Medulla oblongata (tissue), 1 donor: ENCODE measurements at regions not wholly inside any gene's neighbourhood (a gene's known extent, or its start where the extent isn't known, plus 50 kb on each side); places are given as distances from the start of the nearest gene placed in this dataset.

Experiments used
- DNase-seq: peaks from one replicate; pipeline ENCODE4 v3.0.0-alpha.2; 2015; ENCODE audit errors: extremely low spot score

DNA sequence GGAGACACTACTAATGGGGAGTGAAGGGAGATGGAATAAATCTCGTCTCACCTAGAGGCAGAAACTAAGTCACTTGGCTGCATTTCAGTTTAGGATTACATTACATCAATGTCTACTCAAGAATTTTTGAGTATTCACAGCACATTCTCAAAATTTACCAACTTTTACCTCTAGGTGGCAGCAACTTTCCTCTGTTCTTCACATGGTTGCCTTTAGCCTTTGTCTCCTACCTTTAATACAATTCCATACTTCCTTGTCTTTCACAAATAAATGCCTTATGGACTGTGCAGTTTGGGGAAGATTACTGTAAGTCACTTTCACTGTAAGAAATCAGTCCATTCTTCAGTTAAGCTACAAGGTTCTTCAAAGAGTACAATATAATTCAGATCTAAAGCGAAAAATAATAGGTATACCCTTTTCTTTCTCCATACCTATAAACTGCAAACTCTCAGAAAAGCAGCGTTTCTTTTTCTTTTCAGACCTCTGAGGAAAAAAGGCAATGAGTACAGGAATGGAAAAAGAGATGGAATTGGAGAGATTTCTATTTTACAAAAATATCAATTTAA, 379.4 kb downstream of the KLF12 start:
- peak; percentile 88 for DNase-seq

GRCh38 chr13:73754241-73754640, 380.0 kb downstream of the KLF12 start:
- DNase-seq: no peak

- no peak for DNase-seq
Observed at GRCh38 chr13:73751290-73751689, 382.9 kb downstream of the KLF12 start.

DNA sequence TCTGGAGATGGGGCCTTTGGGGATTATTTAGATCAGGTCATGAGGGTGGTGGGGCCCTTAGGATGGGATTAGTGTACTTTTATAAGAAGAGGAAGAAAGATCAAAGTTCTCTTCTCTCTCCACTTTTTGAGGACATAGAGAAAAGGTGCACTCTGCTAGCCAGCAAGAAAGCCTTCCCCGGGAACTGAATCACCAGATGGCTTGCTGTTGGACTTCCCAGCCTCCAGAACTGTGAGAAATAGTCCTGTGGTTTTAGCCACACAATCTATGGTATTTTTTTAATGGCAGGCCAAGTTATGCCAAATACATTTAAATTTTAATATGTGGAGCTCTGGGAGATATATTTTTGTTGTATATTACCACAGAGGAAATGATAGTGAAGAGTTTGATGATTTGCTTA, 385.8 kb downstream of the KLF12 start:
- DNase-seq: no peak

DNA sequence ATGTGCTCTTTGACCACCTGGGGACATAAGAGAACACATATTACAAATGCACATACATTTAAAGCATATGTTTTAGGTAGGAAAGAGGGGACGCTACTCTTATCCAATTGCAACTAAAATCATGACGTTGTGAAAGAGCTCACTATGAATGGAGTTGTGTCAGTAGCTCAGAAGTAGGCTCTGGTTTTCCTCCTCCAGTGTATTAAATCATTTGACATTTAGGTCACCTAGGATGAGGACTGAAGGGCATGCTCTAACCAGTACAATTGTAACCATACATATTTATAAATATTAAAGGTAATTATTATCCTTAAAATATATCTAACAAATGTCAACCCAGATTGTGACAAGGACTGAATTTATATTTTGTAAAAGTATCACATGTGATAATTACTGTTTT, 389.0 kb downstream of the KLF12 start:
- DNase-seq: no peak

DNA sequence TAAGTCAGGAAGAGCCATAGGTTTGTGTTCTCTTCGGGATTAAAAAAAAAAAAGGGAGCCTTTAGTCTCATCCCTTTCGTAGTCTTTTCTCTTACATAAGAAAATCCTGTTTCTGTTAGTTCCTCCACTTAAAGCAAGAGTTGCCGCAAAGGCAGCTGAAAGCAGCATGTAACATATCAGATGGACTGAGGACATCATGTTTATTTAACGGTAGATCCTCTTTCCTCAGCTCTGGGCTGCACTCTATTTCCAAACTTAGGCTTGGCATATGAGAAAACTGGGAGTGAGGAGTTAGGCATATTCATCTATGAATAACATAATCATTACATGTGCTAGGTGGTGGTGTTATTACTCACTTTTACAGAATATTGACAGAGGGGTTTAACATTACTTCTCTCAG, 391.2 kb downstream of the KLF12 start:
- no peak for DNase-seq

DNA sequence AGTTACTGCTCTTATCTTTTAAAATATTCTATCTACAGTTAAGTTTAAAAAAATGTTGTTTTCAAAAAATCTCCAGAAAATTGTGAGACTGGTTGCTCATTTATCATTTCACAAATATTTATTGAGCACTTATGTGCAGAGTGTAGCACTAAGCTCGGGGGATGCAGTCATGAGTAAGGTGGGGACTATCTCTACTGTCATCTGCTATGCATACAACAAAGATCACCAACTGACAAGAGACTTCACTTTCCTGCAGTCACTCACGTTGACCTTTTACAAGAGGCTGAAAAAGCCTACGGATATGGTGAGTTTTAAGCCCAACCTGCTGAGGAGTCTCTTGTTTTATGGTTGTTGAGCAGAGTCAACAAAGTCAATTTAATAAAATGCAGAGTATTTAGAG, 392.5 kb downstream of the KLF12 start:
- no peak for DNase-seq

DNA sequence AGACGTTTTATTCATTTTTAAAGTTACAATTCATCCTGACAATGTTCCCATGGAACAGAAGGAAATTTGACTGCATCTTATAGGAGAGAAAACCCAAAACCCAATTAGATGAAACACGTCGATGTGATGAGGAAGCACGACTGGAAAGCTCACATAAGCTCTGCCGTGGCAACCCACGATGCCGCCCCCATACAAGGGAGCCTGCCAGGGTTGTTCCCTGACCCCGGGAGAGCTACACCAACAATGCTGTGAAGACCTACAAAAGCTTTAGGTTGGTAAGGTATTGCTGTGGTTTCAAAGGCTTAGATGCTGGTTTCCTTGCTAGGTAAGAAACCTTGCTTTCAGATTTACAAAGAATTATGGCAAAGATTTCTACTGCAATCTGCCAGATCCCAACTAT, 393.1 kb downstream of the KLF12 start:
- DNase-seq: no peak

GRCh38 chr13:73740666-73741065, 393.5 kb downstream of the KLF12 start:
- DNase-seq: no peak

DNA sequence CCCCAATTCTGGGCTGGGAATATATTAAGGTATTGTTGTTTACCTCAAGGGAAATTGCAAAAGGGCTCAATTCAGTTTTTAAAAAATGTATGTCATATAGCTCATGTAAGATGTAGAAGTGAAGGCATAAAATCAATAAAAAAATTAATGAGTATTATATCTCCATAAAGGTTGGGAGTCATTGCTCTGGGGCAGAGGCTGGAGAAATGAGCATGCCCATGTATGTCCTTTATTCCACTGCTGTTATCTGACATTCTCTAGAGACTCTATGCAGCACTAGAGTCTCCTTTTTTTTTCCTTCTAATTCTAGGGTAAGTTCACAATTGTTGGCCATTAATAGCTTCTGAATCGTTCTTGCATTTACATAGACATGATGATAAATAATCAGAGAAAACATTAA, 394.8 kb downstream of the KLF12 start:
- DNase-seq: no peak

DNA sequence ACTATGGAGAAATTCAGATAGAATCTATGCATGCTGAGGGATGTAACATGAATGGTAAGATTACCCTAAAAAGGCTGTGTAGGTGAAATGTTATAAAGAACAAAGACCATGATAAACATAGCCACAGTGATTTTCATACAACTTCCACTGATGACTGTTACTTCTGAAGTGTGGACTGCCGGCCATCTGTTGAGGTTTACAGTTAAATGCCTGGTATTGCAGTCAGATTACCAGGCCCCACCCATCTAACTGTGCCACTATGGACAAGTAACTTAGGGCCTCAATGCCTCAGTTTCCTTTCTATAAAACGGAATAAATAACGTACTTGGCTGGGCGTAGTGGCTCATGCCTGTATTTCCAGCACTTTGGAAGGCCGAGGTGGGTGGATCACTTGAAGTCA, 395.6 kb downstream of the KLF12 start:
- no peak for DNase-seq

DNA sequence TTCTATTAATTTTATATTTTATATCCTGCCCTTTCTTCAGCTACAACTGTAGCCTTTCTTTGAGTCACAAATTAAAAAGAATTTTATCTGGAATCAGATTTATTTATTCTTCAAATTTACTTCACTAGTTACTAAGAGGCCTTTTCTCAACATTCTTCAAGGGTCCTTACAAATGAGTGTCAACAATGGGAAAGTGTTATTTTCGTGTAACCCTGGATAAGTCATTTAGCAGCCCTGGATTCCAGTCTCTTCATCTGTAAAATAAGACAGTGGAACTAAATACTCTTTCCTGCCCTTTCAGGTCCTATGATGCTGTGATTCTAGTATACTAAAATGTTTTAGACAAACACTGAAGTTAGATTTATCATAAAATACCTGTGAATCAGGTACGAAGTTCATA, 397.0 kb downstream of the KLF12 start:
- DNase-seq: no peak

DNA sequence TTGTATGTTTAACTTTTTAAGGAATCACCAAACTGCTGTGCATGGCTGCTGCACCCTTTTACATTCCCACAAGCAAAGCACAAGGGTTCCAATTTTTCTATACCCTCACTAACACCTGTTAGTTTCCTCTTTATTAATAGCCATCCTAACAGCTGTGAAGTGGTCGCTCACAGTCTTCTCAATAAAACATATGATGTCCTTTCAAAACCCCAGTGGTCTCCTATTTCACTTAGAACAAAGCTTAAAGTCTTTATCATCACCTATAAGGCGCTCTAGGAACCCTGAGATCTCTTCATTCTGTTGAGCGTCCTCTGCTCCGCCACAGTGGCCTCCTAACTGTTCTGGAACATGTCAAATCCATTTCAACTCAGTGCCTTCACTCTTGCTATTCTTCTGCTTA, 400.5 kb downstream of the KLF12 start:
- no peak for DNase-seq

- DNase-seq: no peak
Observed at GRCh38 chr13:73732350-73732749, 401.9 kb downstream of the KLF12 start.

GRCh38 chr13:73731564-73731963, 402.6 kb downstream of the KLF12 start:
- no peak for DNase-seq

GRCh38 chr13:73730014-73730413, 404.2 kb downstream of the KLF12 start:
- DNase-seq: no peak

DNA sequence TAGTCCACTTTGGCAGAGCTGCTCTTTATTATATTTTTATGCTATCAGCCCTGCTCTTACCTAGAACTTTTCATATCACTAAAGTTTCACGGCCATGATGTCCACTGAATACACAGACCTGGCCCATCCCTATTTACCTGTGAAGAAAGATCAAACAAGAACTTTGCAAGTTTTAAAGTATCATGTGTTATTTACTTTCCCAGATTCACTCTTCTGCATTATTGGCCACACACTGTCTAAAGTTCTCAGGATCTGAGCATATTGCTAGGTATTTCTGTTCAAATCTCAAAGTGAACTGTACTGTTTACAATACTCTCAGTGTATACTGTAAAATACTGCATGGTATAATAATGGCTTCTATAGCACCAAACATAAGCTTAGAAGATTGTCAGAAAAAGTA, 405.2 kb downstream of the KLF12 start:
- DNase-seq: no peak

GRCh38 chr13:73722120-73722519, 412.1 kb downstream of the KLF12 start:
- peak; percentile 12 for DNase-seq

DNA sequence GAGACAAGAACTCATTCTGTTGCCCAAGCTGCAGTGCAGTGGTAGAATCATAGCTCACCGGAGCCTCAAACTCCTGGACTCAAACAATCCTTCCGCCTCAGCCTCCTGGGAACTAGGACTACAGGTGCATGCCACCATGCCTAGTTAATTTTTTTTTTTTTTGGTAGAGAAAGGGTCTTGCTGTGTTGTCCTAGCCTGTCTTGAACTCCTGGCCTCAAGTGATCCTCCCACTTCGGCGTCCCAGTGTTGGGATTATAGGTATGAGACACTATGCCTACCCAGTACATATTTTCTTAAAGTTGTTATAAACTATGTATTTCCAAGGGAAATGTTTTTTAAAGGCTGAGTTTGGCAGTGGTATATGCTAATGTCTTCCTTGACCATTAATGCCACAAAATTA, 412.6 kb downstream of the KLF12 start:
- no peak for DNase-seq

- no peak for DNase-seq
Observed at GRCh38 chr13:73720216-73720840, 413.9 kb downstream of the KLF12 start.

DNA sequence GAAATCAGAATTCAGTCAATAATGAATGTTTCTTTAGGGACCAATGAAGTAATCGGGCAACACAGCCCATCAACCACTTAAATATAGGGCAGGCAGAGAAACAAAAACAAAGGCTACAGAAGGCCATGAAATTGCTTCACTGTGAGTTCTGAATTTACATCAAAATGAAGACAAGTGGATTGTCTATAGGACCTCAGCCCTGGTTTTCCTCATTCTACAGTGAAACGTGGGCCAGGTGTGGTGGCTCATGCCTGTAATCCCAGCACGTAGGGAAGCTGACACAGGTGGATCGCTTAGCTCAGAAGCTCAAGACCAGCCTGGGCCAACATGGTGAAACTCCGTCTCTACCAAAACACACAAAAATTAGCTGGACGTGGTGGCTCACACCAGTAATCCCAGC, 416.0 kb downstream of the KLF12 start:
- DNase-seq: no peak

DNA sequence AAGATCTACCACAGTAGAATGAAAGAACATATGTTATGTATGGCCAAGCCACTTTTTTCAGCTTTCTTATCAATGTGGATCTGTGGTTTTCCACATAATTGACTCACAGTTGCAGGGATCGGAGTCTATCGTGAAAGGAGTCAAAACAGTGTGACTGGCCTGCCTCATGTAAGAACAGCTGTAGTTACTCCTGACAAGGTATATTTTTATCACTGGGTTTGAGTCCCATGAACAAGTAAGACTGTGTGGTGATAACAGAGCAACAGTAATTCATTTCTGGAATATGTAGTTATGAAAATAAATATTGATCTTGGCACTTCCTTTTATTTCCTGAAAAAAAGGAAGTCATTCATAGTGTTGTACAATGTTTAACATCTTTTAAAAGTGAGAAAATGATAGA, 416.6 kb downstream of the KLF12 start:
- DNase-seq: no peak

GRCh38 chr13:73715911-73716510, 418.2 kb downstream of the KLF12 start:
- DNase-seq: no peak
